ENCODE measurements at regions not wholly inside any gene's neighbourhood (a gene's known extent, or its start where the extent isn't known, plus 50 kb on each side); places are given as distances from the start of the nearest gene placed in this dataset.
"Not testable (repeated sequence)": the region's sequence is repeated elsewhere in the genome, so short reads cannot be mapped to it uniquely, and the experiment has no call there.

DNA sequence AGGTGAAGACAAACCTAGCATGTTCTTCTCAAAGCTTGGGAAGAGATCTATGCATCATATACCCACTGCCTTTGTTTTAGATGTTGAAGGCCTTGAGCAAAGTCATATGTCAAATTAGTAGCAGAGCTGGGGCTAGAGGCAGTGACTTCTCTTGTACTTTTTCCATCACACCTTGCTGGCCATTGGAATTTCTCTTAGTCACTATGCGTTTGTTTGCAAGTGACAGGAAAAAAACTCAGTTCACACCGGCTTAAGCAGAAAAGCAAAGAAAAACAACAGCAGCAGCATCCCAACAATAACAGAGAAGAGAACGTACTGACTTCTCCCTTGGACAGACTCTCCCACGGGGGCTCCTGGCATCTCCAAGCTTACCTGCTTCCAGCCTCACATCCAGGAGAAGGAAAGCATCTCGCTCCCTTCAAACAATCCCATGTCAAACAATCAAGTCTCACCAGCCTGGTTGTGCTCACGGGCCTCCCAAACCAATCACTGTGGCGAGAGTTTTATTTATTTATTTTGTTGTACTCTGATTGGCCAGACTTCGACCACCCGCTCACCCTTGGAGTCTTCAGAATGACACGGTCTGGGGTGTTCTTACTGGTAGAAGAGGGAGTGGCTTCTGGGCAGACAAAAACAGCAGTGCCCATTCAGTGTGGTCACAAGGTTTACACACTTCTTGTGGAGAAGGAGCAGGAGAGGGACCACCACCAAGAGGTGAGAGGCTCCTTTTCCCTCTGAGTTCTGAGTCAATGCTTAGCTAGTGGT, 83.8 kb upstream of the STC2 start:
- no peak for DNase-seq

DNA sequence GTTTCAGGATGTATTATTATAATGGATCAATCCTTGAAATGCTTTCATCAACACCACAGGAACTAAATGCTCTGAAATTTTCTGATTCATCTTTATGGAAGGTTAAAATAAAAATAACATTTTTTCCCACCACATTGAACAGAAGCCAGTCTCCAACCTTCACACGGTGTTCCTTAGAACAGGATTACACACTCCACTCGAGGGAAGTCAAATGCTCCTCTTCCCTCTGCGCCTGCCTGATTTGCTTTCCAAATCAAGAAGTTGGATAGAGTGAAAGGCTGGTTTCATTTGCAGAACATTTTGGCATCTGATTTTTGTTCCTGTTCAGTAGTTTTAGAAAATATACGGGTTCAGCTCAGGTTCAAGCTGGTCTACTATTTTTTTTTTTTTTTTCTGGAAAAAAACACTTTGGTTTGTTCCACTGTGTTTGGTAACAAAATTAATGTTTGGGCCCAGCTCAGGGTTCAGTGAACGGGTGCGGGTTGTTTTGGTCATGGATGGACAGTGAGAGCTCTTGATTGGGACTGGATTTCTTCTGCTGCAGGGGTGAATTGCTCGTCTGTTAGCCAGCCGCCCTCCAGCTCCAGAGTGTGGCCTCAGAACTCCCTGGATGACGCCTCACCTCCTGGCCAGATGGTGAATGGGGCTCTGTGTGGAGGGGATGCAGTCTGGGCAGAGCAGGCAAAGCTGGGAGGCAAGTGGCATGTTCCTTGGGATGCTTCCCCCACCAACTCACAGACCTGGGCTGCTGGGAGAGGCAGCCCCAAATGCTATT, 82.4 kb upstream of the STC2 start:
- no peak for DNase-seq

DNA sequence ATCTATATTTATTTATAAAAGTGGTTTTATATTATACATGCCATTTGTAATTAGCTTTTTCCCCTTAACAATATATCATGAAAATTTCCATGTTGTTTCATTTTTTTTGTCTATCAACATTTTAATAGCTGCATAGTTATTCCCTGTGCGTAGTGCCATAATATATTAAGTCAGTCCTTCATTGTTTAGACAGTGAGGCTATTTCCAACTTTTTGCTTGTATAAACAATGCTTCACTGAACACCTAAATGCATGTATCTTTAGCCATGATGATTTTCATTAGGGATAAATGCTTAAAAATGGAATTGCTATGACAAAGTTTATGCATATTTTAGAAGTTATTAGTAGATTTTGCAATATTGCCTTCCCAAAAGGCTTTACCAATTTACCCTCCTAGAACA, 80.7 kb upstream of the STC2 start:
- no peak for DNase-seq

GRCh38 chr5:173399851-173400250, 71.6 kb upstream of the STC2 start:
- DNase-seq: no peak

DNA sequence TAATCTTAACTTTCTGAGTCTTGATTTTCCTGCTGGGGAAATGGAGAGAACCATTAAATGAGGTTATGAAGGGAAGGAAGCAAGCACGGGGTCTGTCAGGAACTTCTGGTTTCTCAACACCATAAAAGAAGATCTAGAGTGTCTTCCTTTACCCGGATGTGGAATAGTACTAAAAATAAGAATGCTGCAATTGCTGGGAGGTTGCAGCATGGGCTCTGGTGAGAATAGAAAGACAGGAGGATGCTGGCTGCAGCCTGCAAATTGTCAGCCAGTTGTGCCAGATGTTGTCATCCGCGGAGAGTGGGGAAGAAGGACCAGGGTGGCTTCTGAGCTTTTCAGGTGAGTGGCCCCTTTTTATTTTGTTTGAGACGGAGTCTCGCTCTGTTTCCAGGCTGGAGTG, 69.3 kb upstream of the STC2 start:
- no peak for DNase-seq

DNA sequence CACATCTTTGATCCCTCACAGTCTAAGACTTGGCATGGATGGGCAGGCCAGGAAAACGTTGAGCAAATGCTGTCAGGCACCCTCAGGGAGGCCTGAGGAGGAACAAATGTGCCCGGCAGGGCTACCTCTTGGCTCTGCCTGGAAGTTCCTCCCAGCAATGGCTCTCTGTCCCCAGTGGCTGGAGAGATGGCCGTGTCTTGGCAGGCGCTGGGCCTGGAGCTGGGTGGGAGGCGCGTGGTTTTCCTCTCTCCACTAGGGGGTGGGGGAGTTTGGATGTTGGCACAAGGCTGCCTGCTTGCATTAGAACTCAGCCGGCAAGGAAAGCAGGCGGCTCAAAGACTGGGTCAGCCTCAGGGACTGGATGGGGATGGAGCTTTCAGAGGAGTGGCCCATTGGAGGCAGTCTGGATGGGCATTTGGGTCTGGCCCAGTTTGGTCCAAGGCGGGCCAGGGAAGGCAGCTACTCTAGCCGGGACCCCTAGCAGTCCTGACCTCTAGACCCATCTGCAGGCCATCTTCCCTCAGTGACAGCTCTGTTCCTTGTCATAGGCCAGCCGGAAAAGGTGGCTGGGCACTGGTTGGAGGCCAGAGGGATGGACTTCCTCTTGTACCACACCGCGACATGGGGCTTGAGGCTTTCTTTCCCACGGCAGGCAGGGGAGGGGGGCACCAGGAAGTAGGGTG, 68.2 kb upstream of the STC2 start:
- no peak for DNase-seq

- DNase-seq: no peak
Measured at GRCh38 chr5:173395933-173396308, 67.7 kb upstream of the STC2 start.

GRCh38 chr5:173395257-173395932, 67.2 kb upstream of the STC2 start:
- no peak for DNase-seq

GRCh38 chr5:173394701-173395100, 66.5 kb upstream of the STC2 start:
- no peak for DNase-seq

- DNase-seq: no peak
Measured at GRCh38 chr5:173392172-173392571, 64.0 kb upstream of the STC2 start.

GRCh38 chr5:173391031-173391430, 62.8 kb upstream of the STC2 start:
- DNase-seq: no peak

DNA sequence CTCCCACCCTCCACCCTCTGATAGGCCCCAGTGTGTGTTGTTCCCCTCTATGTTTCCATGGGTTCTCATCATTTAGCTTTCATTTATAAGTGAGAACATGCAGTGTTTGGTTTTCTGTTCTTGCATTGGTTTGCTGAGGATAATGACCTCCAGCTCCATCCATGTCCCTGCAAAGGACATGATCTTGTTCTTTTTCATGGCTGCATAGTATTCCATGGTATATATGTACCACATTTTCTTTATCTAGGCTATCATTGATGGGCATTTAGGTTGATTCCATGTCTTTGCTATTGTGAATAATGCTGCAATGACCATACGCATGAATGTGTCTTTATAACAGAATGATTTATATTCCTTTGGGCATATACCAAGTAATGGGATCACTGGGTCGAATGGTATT, 59.1 kb upstream of the STC2 start:
- DNase-seq: not testable (repeated sequence)

DNA sequence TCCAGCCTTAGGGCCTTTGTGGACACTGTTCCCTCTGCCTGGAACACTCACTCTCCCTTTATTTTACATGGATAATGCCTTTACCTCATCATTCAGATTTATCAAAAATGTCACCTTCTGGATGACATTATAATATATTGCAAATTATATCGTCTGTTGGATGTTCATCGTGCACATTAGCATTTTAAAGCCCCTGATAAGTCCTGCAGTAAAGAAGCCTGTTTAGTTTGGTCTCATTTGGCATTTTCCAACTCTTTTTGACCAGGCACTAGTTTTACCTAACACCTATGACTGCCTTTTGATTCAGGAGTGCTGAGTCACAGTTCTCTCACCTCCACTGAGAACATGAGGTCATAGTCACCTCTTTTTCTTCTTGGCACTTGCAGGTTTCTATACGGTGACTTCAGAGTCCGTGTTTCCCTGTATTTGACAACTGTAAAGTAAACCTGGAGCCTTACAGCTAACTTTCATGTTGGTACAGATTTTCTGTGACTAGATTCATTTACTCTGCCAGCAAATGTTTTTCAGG, 57.7 kb upstream of the STC2 start:
- DNase-seq: no peak

DNA sequence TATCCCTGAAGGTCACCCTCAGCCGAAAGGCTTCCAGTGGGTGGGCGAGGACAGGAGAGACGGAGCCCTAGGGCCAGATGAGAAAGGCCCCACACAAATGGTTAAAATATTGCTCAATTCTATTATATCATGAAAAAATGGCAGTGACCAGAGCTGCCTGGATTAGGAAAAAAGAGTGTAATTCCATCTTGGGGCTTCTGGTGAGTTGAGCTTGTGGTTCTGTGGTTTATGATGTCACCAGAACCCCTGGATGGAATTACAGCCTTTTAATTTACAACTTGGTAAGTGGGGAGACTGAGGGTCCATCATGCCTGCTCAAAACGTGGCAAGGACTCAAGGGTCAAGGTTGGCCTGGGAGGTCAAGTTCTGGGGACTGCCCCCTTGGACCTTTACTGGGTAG, 55.5 kb upstream of the STC2 start:
- DNase-seq: no peak

GRCh38 chr5:173378727-173379126, 50.5 kb upstream of the STC2 start:
- no peak for DNase-seq
